ENCODE measurements at regions not wholly inside any gene's neighbourhood (a gene's known extent, or its start where the extent isn't known, plus 50 kb on each side); places are given as distances from the start of the nearest gene placed in this dataset.
A peak's percentile ranks its signal among the peaks of the same experiment; 100 is the strongest.
"Not testable (repeated sequence)": the region's sequence is repeated elsewhere in the genome, so short reads cannot be mapped to it uniquely, and the experiment has no call there.

GRCh38 chr2:129361688-129362087 lies 617.8 kb upstream of the RAB6C start:
- DNase-seq (ENCODE audit: low spot score), result no peak

- DNase-seq (ENCODE audit: low spot score), result no peak
Observed at GRCh38 chr2:129366263-129366662, 613.2 kb upstream of the RAB6C start.

- DNase-seq (ENCODE audit: low spot score), result no peak
Observed at GRCh38 chr2:129367107-129367506, 612.4 kb upstream of the RAB6C start.

- no peak for DNase-seq (ENCODE audit: low spot score)
Observed at GRCh38 chr2:129369437-129369836, 610.0 kb upstream of the RAB6C start.

GRCh38 chr2:129374452-129374851 lies 605.0 kb upstream of the RAB6C start:
- no peak for DNase-seq (ENCODE audit: low spot score)

- peak; percentile 75 for DNase-seq (ENCODE audit: low spot score)
Observed at GRCh38 chr2:129375632-129376425, 603.6 kb upstream of the RAB6C start.

- no peak for DNase-seq (ENCODE audit: low spot score)
Observed at GRCh38 chr2:129376426-129377077, 602.9 kb upstream of the RAB6C start.

- no peak for DNase-seq (ENCODE audit: low spot score)
Observed at GRCh38 chr2:129377078-129377469, 602.4 kb upstream of the RAB6C start.

GRCh38 chr2:129378186-129378585 lies 601.3 kb upstream of the RAB6C start:
- DNase-seq (ENCODE audit: low spot score), result no peak

- no peak for DNase-seq (ENCODE audit: low spot score)
Observed at GRCh38 chr2:129379411-129379810, 600.1 kb upstream of the RAB6C start.

GRCh38 chr2:129381789-129382188 lies 597.7 kb upstream of the RAB6C start:
- no peak for DNase-seq (ENCODE audit: low spot score)

- DNase-seq (ENCODE audit: low spot score), result no peak
Observed at GRCh38 chr2:129388870-129389269, 590.6 kb upstream of the RAB6C start.

GRCh38 chr2:129393816-129394215 lies 585.6 kb upstream of the RAB6C start:
- no peak for DNase-seq (ENCODE audit: low spot score)

- peak; percentile 51 for DNase-seq (ENCODE audit: low spot score)
Observed at GRCh38 chr2:129396980-129397599, 582.4 kb upstream of the RAB6C start.

- DNase-seq (ENCODE audit: low spot score), result no peak
Observed at GRCh38 chr2:129400826-129401225, 578.6 kb upstream of the RAB6C start.

- DNase-seq (ENCODE audit: low spot score), result no peak
Observed at GRCh38 chr2:129402076-129402475, 577.4 kb upstream of the RAB6C start.

GRCh38 chr2:129404000-129404685 lies 575.3 kb upstream of the RAB6C start:
- no peak for DNase-seq (ENCODE audit: low spot score)

GRCh38 chr2:129408570-129408969 lies 570.9 kb upstream of the RAB6C start:
- no peak for DNase-seq (ENCODE audit: low spot score)

GRCh38 chr2:129417041-129417440 lies 562.4 kb upstream of the RAB6C start:
- DNase-seq (ENCODE audit: low spot score), result not testable (repeated sequence)

GRCh38 chr2:129422028-129422427 lies 557.4 kb upstream of the RAB6C start:
- no peak for DNase-seq (ENCODE audit: low spot score)

GRCh38 chr2:129428086-129428660 lies 551.3 kb upstream of the RAB6C start:
- DNase-seq (ENCODE audit: low spot score), result peak; percentile 39

GRCh38 chr2:129430911-129431310 lies 548.6 kb upstream of the RAB6C start:
- no peak for DNase-seq (ENCODE audit: low spot score)

All from putamen (tissue), 1 donor.